Testis (tissue), 2 donors: ENCODE measurements at regions not wholly inside any gene's neighbourhood (a gene's known extent, or its start where the extent isn't known, plus 50 kb on each side); places are given as distances from the start of the nearest gene placed in this dataset.

ENCODE experiments used
- CTCF ChIP-seq, 3 experiments: fragments of 450-650 bp in 2 of 3; fragments of 200-600 bp in 1 of 3; sonication (generic) in 1 of 3; IDR thresholded peaks; one replicate each; pipeline ENCODE4 v1.5.1; 2016 to 2019; ENCODE audit warnings: antibody characterized with exemption in 3 of 3, mild to moderate bottlenecking in 2 of 3, moderate library complexity in 1 of 3
- POLR2A ChIP-seq: fragments of 450-650 bp; IDR thresholded peaks from one replicate; pipeline ENCODE4 v1.6.1; 2017; ENCODE audit warnings: antibody characterized with exemption, mild to moderate bottlenecking, moderate library complexity

GRCh38 chr13:73616861-73617260, 517.3 kb downstream of the KLF12 start:
- TF ChIP-seq POLR2A, result no peak
- no peak for TF ChIP-seq CTCF (IDR thresholded peaks at IDR 0.05)
